ENCODE measurements at regions not wholly inside any gene's neighbourhood (a gene's known extent, or its start where the extent isn't known, plus 50 kb on each side); places are given as distances from the start of the nearest gene placed in this dataset.

GRCh38 chr13:37229931-37230330, 124.5 kb upstream of the CSNK1A1L start (continued):
- TF ChIP-seq ZFP37 (tag by site-specific recombination; IDR thresholded peaks at IDR 0.05) = no peak
- no peak for TF ChIP-seq RBAK (tag by site-specific recombination; IDR thresholded peaks at IDR 0.05)
- TF ChIP-seq ZNF302 (tag by site-specific recombination; IDR thresholded peaks at IDR 0.05; ENCODE audit: low read depth) = no peak

GRCh38 chr13:37226971-37227370, 121.5 kb upstream of the CSNK1A1L start:
- Histone ChIP-seq H3K9me3 (ENCODE audit: control insufficient read depth, insufficient read depth, low read depth, low read length) (no peaks in the 10 kb centered on the region), H3K4me1 (ENCODE audit: control insufficient read depth, insufficient read depth, low read length) (no peaks in the 10 kb centered on the region), H3K36me3 (ENCODE audit: control insufficient read depth in 2 of 2, insufficient read depth in 1 of 2, low read length in 2 of 2) (no peaks in the 10 kb centered on the region), H3K27ac (ENCODE audit: extremely low read depth, low read depth, low read length) (no peak overlapping the region), H3K4me3 (ENCODE audit: low read depth, low read length) (no peak overlapping the region)
- ChIA-PET POLR2A (no interaction called here), CTCF (no interaction called here)
- TF ChIP-seq ZNF654 (tag by site-specific recombination; IDR thresholded peaks at IDR 0.05; ENCODE audit: low read depth) (no peak), OVOL3 (tag by site-specific recombination; IDR thresholded peaks at IDR 0.05) (no peak), ZNF692 (tag by site-specific recombination; IDR thresholded peaks at IDR 0.05) (no peak), PBX3 (CRISPR knock-in tag; IDR thresholded peaks at IDR 0.05) (no peak), ZNF18 (tag by site-specific recombination; IDR thresholded peaks at IDR 0.05) (no peak), ZNF660 (tag by site-specific recombination; IDR thresholded peaks at IDR 0.05) (no peak), ZBTB8A (tag by site-specific recombination; IDR thresholded peaks at IDR 0.05) (no peak), GLI4 (tag by site-specific recombination; IDR thresholded peaks at IDR 0.05) (no peak), YY1 (tag by site-specific recombination; IDR thresholded peaks at IDR 0.05) (no peak), ZNF121 (tag by site-specific recombination; IDR thresholded peaks at IDR 0.05) (no peak), ZNF529 (tag by site-specific recombination; IDR thresholded peaks at IDR 0.05; ENCODE audit: insufficient replicate concordance) (no peak)

- Histone ChIP-seq H3K4me1 (ENCODE audit: control insufficient read depth, insufficient read depth, low read length) (no peaks in the 10 kb centered on the region), H3K27ac (ENCODE audit: extremely low read depth, low read depth, low read length) (no peak overlapping the region), H3K9me3 (ENCODE audit: control insufficient read depth, insufficient read depth, low read depth, low read length) (no peaks in the 10 kb centered on the region), H3K36me3 (ENCODE audit: control insufficient read depth in 2 of 2, insufficient read depth in 1 of 2, low read length in 2 of 2) (no peaks in the 10 kb centered on the region), H3K4me3 (ENCODE audit: low read depth, low read length) (no peak overlapping the region)
- ChIA-PET POLR2A (no interaction called here), CTCF (no interaction called here)
- TF ChIP-seq ZXDB (tag by site-specific recombination; IDR thresholded peaks at IDR 0.05) (no peak), ZNF549 (tag by site-specific recombination; IDR thresholded peaks at IDR 0.05) (no peak), ZNF366 (tag by site-specific recombination; conservative IDR thresholded peaks at IDR 0.05) (no peak), ZBTB44 (tag by site-specific recombination; IDR thresholded peaks at IDR 0.05) (no peak), SALL2 (tag by site-specific recombination; IDR thresholded peaks at IDR 0.05; ENCODE audit: borderline replicate concordance) (no peak), ZBTB10 (tag by site-specific recombination; IDR thresholded peaks at IDR 0.05) (no peak), ZNF155 (tag by site-specific recombination; IDR thresholded peaks at IDR 0.05) (no peak), ZNF514 (tag by site-specific recombination; IDR thresholded peaks at IDR 0.05) (no peak), ZFP37 (tag by site-specific recombination; IDR thresholded peaks at IDR 0.05) (no peak), ZNF214 (tag by site-specific recombination; IDR thresholded peaks at IDR 0.05; ENCODE audit: borderline replicate concordance) (no peak), ZNF785 (tag by site-specific recombination; IDR thresholded peaks at IDR 0.05) (no peak), ZFHX2 (tag by site-specific recombination; conservative IDR thresholded peaks at IDR 0.05) (no peak), ZNF311 (tag by site-specific recombination; IDR thresholded peaks at IDR 0.05; ENCODE audit: borderline replicate concordance) (no peak)
These were observed 120.1 kb upstream of the CSNK1A1L start for GRCh38 chr13:37225414-37226070.

All from HEK293 (cell line).